Endothelial cell of umbilical vein (primary cell): ENCODE measurements at regions not wholly inside any gene's neighbourhood (a gene's known extent, or its start where the extent isn't known, plus 50 kb on each side); places are given as distances from the start of the nearest gene placed in this dataset.

ENCODE experiments used
- CTCF ChIP-seq, 2 donors: IDR thresholded peaks; 1 replicate in 1 of 2; 2 replicates in 1 of 2; pipeline ENCODE4 v1.5.1; 2011; ENCODE audit warnings: low read length in 2 of 2, mild to moderate bottlenecking in 2 of 2, moderate library complexity in 2 of 2, control low read depth in 1 of 2, inconsistent platforms in 1 of 2, low read depth in 1 of 2; ENCODE audit not compliant: insufficient read depth in 1 of 2; ENCODE audit errors: extremely low read depth in 1 of 2
- EZH2 ChIP-seq: IDR thresholded peaks from 2 replicates; pipeline ENCODE4 v1.6.1; 2012; ENCODE audit warnings: borderline replicate concordance, low read depth, mild to moderate bottlenecking, moderate library complexity, low read length, inconsistent platforms; ENCODE audit not compliant: severe bottlenecking
- JUN ChIP-seq: IDR thresholded peaks from 2 replicates; pipeline ENCODE4 v1.6.1; 2011; ENCODE audit warnings: borderline replicate concordance, low read depth; ENCODE audit not compliant: insufficient read length, insufficient read depth
- MAX ChIP-seq: IDR thresholded peaks from 2 replicates; pipeline ENCODE4 v1.6.1; 2011; ENCODE audit not compliant: insufficient read depth, insufficient read length
- POLR2A ChIP-seq: IDR thresholded peaks from 2 replicates; pipeline ENCODE4 v1.6.1; 2012; ENCODE audit warnings: low read depth, mild to moderate bottlenecking, control low read depth, low read length
- POLR2AphosphoS5 ChIP-seq: IDR thresholded peaks from 2 replicates; pipeline ENCODE4 v1.6.1; 2012; ENCODE audit warnings: low read depth, mild to moderate bottlenecking, control low read depth, low read length, moderate library complexity; ENCODE audit not compliant: insufficient read depth

DNA sequence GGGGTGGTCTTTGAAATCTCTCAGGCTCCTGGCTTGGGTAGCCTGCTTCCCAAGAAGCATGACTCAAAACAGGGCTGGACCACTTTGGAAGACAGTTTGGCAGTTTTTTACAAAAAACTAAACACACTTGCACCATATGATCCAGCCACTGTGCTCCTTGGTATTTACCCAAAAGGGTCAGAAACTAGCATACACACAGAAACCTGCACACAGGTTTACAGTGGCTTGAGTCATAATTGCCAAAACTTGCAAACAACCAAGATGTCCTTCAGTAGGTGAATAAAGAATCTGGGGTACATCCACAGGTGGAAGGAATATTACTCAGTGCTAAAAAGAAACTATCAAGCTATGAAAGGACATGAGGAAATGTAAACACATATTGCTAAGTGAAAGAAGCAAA lies 323.2 kb upstream of the CDH5 start:
- TF ChIP-seq CTCF (IDR thresholded peaks at IDR 0.05; ENCODE audit: extremely low read depth in 1 of 2, insufficient read depth in 1 of 2, low read depth in 1 of 2, low read length in 2 of 2) (no peak), POLR2A (no peak), EZH2 (no peak), MAX (no peak), POLR2AphosphoS5 (no peak), JUN (no peak)
